ENCODE measurements at regions not wholly inside any gene's neighbourhood (a gene's known extent, or its start where the extent isn't known, plus 50 kb on each side); places are given as distances from the start of the nearest gene placed in this dataset.

DNA sequence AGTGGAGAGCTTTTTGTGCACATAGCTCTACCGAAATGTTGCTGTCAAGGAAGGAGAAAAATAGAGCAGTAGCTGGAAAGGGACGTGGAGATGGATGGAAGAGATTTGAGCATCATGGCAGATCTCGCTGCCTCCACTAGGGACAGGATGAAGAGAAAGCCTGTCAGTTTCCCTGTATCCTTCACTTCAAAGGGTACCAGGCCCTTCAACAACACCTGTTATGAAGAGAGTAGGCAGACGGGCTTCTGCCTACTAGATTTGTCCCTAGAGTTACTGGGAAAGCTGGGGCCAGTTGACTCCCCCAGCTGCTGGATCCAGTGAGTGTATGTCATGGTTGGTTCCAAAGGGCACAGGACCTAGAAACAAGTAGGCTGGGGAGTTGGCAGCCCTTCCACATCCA is 150.8 kb downstream of the TLE3 start:
- DNase-seq (ENCODE audit: low read depth, low spot score), result no peak

DNA sequence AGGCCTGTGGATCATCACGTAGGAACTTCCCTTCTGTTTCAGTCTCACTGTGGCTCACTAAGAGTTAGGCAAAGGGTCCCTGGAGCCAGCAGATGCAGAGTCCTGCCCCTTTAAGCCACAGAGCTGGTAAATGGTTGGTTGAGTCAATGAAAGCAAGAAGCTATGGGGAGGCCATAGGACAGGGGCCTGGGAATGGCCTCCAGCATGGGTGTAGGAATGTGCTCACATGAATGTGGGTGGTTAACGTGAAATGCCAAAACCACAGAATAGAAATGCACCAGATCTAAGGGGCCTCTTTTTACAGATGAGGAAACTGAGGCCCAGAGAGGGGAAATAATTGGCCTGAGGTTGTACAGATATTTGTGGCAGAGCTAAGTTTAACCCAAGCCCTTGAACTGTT is 150.3 kb downstream of the TLE3 start:
- DNase-seq (ENCODE audit: low read depth, low spot score), result no peak

DNA sequence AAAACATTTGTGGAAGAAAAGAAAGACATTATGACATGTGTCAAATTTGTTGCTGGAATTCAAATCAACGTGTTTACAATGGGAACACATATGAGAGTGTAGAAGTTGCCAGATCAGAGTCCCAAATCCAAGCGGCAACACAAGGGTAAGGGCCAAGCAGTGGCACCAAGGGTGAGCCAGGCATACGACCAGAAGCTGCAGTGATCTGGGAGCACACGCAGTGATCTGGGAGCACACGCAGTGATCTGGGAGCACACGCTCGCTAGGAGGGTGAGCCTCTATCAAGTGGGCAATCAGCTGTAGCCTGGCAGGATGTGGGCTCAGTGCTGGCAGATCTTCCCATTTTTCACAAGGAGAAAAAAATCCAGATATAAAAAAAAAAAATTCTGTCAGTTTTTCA is 148.2 kb downstream of the TLE3 start:
- no peak for DNase-seq (ENCODE audit: low read depth, low spot score)

DNA sequence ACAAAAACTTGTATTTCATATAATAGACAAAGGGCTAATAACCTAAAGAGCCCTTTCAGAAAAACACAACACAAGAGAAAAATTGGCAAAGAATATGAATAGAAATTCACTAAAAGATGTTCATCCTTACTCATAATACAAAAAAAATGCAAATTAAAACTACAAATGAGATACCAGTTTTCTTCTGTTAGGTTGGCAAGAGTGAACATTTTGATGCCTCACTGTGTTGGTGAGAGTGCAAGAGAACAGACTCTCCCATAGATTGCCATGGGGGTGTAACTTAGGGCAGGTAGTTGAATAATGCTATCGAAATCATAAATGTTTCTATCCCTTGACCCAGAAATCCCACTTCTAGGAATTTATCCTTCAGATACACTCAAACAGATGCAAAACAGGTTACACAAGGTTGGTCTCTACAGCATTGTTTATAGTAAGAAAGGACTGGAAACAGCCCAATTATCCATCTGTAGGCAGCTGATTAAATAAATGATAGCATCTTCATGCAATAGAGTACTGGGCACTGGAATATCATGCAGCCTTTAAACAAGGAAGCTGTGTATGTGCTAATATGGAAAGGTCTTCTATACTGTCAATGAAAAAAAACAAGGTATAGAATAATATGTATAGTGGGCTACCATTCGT is 146.3 kb downstream of the TLE3 start:
- no peak for DNase-seq (ENCODE audit: low read depth, low spot score)

DNA sequence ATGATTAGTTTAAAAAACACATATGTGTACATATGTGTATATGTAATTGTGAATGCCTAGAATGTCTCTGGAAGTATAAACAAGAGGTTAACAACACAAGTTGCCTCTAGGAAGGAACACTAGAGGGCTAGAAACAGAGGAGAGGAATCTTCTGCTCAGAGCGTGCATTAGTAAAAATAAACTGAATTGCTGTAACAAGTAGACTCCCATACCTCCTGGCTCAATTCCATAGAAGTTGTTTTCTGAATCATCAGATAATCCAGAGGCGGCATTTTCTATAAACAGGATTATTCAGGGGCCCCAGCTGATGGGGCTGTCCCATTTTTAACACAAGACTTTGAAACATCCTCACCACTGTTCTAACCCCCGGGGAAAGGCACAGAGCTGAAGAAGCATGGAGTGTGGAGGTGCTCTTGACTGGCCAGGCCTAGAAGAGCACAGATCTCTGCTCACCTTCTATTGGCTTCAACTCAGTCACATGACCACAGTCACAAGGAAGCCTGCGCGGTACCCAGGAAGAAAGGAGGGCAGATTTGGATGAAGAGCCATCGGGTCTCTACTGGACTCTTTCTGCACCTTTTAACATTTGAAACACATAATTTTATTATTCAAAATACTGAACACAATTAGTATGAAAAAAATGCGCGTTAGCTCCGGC is 145.7 kb downstream of the TLE3 start:
- DNase-seq (ENCODE audit: low read depth, low spot score), result no peak

DNA sequence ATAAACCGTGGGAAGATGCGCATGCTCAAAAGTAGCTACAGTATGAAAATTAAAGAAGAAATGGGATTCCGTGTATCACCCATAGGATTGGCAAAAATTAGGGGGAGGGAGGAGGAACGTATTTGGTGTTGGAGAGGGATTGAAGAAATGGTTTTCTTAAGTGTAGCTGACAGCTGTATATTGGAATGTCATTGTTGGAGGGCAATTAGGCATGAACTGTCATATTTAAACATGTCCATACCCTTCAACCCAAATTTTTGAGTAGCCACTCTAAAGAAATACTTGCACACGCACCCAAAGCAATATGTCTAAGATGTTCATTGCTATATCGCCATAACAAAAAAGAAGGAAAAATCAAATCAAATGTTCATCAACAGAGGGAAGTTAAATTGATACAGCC is 144.7 kb downstream of the TLE3 start:
- no peak for DNase-seq (ENCODE audit: low read depth, low spot score)

DNA sequence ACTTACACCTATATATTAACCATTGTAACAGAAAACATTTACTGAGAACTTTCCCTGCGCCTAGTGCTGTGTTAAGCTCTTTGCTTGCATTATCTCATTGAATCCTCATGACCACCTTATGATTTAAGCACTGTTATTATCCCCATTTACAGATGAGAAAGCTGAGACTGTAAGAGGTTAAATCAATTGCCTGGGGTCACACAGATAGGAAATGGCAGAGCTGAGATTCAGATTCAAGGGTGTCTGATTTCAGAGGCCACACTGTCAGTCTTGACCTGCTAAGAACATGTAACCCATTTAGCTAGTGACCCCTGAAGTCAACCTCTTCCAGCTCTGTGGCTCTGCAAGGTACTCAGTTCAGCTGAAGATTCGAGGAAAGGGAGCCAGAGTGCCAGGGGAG is 143.9 kb downstream of the TLE3 start:
- DNase-seq (ENCODE audit: low read depth, low spot score), result no peak

DNA sequence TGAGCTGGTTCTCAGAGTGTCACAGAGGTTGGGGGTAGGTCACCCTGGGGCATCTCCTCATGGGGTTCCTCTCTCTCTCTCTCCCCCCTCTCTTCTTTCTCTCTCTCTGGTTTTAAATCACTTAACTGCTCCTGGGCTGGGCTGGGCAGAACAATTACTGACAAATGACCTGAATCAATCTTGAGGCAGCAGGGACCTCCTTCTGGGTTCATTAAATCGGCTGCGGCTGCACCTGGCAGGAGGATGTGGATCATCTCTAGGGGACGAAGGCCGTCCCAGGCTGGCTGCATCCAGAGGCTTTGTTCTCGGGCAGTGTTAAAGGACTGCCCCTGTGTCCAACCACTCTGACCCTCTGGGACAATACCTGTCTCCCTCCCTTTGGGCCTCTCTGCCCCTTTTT is 143.1 kb downstream of the TLE3 start:
- no peak for DNase-seq (ENCODE audit: low read depth, low spot score)

DNA sequence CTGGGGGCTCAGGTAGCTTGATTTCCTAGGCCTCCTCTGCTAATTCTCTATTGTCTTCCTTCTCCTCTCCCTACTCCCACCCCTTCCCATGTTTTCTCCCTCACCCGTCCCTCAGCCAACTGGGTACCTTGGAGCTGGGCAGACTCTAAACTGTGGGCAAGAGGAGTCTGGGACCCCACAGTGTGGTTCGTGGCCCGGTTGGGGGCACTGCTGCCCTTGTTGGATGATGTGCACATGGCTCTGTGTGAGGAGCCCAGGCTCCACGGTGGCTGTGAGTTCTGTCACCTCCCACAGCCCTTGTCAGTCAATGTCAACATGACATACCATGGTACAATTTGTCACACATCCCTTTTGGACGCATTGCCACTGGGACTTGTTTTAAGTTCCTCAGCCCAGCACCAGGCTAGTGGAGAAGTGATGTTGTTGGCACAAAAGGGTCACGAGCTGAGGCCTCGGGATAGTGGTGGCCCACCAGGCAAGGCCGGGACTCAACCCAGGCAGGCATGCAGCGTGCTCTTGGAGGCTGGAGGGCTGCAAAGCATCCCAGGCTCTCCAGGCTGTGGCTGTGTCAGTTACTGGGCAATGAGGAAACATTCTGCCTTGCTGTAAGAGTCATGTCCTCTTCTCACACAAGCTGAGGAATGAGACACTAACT is 142.3 kb downstream of the TLE3 start:
- DNase-seq (ENCODE audit: low read depth, low spot score), result no peak

DNA sequence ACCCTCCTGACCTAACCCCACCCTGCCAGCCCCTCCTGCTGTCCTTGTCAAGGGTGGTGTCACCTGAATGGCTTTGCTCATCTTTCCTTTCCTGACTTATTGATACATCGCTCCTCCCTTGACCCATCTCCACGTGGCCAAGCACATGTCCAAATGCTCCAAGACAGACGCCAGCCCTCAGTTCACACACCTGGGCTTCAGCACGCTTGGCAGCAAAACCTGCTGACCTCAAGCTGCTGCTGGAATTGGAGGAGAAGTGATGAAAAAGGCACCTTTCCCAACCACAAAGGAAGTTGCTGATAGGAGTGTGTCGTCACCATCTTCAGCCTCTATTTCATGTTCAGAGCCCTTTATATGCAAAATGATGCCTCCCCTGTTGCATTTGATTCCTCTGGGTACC is 141.3 kb downstream of the TLE3 start:
- DNase-seq (ENCODE audit: low read depth, low spot score), result no peak

DNA sequence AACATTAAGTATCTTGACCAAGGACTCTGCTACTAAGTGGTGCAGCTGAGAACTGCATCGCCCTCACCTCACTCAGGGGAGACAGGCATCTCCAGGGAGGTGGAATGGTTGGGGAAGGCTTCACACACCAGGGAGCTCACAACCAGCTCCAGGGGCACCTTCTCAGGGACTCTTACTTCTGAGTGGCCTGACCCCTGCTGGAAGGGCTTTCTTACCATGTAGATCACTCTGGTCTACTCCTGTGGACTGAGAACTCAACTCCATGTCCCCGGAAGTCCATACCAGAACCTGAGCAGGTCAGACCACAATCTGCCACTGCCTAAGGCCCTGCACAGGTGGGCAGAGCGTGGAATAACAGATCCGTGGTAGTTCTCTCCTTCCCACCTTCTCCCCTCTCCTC is 140.5 kb downstream of the TLE3 start:
- DNase-seq (ENCODE audit: low read depth, low spot score), result no peak

DNA sequence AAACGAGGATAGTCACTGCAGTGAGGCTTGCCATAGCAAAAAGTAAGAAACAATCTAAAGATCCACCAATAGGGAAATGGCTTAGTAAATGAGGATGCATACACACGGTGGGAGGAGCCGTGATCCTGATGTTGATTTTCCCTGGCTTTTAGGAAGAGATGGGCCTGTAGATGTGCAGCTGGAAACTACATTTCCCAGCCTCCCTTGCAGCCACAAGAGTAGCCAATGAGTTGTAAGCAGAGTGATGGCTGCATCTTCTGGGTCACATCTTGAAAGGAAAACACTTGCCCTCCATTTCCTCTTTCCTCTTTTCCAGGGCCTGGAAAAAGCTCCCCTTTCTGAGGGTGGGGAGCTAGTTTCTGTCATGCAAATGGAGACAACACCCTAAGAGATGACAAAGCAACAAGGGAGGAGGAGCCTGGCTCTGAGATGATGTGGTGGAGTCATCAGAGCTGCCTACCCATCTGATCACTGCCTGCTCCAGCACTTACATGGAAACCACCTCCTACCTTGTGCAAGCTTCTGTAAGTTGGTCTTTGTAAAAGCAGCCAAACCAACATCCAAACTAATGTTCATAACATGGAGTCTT is 139.1 kb downstream of the TLE3 start:
- no peak for DNase-seq (ENCODE audit: low read depth, low spot score)

DNA sequence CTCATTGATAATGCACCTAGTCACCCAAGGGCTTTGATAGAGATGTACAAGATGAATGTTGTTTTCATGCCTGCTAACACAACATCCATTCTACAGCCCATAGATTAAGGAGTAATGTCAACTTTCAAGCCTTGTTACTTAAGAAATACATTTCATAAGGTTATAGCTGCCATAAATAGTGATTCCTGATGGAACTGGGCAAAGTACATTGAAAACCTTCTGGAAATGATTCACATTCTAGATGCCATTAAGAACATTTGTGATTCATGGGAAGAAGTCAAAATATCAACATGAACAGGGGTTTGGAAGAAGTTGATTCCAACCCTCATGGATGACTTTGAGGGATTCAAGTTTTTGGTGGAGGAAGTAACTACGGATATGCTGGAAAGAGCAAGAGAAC is 135.2 kb downstream of the TLE3 start:
- DNase-seq (ENCODE audit: low read depth, low spot score), result no peak

DNA sequence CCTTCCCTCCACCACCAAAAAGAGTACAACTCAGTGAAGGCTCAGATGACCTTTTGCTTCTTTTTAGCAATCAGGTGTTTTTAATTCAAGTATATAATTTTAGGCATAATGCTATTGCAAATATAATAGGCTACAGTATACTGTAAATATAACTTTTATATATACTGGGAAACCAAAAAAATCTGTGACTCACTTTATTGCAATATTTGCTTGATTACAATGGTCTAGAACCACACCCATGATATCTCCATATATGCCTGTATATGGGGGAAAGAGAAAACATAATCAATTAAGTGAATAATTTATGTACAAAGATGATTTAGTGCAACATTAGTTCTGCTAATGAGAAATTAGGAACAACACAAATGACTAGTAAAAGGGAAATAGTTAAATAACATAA is 134.3 kb downstream of the TLE3 start:
- no peak for DNase-seq (ENCODE audit: low read depth, low spot score)

DNA sequence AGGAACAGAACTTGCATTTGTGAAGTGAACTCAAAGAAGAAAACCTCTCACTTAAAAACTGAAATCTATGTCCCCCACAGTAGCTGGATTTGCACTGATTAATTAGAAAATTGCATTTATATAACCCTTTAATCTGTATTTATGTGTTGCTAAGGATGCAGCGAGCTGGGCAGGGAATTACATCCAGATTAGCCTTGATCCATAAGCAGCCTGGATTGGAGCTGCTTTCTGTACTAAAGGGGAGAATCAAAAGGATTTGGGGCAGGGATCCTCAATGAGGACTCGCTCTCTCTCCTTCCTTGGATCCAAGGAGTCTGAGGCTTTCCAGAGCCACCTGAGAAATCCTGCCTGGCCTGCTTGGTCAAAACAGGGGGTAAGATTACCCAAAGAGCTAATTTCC is 125.9 kb downstream of the TLE3 start:
- DNase-seq (ENCODE audit: low read depth, low spot score), result no peak

DNA sequence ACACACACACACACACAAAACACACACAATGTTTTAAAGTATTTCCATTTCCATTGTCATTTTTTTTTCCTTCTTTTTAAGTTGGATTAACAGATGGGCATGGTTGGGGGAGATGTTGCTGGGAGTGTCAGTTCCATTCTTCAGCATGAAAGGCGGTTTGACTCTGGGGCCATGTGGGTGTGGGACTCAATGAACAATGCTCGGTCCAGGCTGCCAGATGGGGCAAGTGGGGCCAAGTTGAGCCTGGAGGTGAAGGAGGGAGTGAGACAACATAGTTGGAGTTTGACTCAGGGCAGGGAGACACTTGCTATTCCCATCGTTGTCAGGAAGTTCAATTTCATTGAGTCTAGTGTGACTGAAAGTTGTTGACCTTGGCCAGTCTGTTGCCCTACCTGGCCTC is 125.3 kb downstream of the TLE3 start:
- no peak for DNase-seq (ENCODE audit: low read depth, low spot score)

DNA sequence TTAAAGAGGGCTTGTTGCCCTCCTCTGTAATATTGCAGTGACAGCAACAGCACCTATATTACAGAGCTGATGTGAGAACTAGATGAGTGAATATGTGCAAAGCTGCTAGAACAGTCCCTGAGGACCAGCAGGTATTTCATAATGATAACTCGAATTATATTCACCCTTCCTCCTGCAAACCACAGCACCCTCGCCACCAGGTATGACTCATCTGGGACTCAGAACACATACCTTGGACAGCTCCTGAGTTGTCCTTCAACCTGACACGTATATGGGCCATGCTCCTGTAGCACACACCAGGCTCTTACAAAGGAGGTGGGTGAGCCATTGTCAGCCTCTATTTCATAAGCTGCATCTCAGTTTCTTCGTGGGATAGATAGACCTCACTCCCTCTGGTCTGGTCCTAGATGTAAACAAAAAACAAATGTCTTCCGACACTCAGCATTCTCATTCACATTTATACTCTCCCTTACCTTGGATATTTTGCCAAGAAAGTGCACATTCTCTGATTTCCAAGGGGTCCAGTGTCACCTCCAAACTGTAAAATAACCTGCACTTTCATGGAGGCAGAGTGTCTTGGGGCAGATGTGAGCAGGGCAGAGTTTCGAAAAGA is 124.5 kb downstream of the TLE3 start:
- DNase-seq (ENCODE audit: low read depth, low spot score), result no peak

DNA sequence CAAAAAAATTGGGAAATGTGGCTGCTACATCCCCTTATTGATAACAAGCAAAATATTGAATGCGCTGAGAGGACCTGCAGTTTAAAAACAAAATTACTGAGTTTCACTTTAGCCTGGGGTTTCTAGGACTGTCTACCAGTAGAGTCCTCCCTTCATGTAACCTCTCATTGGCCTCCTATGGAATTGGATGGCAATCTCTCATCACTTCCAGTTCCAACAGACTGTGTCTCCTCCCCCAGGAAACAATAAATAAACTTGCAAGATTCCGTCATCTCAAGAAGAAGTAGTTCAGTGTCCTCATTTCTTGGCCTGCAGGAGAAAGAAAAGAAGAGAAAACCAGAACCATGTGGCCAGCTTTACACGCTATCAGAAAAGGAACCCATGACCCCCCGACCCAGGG is 123.8 kb downstream of the TLE3 start:
- DNase-seq (ENCODE audit: low read depth, low spot score), result no peak

DNA sequence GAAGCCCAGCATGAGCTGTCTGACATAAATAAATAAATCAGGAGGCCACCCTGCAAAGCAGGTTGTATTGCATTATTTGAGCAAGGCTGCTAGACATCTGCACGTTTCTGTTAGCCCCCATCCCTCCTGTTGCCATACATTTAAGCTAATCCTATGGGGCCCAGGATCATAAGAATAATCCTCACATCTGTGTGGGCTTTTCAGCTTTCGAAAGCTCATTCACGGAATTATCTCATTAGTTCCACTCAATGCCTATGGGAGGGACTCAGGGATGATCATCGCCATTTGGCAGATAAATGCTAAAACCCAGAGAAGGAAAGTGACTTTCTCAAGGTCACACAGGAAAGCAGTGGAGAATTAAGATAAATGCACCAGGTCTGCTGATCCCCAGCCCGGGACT is 123.4 kb downstream of the TLE3 start:
- no peak for DNase-seq (ENCODE audit: low read depth, low spot score)

DNA sequence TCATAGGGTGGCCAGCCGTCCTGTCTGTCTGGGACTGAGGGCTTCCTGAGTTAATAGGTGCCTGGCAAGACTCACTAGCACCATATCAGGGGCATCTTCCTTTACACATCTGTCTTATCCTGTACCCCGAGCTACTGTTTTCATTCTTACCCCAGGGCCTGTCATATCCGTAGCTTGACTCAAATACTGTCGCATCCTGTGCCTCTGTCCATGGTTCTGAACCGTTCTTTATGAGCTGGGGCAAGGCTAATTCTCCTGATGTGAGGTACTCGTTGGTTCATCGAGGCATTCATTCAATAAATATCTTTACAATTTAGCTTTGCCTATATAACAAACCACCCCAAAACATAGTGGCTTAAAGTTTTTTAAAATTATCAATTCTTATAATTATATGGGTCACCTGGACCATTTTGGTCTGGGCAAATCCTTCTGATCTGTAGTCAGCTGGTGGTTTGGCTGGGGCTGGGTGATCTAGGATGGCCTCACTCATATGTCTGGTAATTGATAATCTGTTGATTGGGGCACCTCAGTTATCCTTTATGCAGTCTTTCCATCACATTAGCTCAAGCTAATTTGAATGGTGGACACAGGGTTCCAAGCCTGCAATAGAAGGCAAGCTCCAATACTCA is 121.2 kb downstream of the TLE3 start:
- DNase-seq (ENCODE audit: low read depth, low spot score), result no peak

DNA sequence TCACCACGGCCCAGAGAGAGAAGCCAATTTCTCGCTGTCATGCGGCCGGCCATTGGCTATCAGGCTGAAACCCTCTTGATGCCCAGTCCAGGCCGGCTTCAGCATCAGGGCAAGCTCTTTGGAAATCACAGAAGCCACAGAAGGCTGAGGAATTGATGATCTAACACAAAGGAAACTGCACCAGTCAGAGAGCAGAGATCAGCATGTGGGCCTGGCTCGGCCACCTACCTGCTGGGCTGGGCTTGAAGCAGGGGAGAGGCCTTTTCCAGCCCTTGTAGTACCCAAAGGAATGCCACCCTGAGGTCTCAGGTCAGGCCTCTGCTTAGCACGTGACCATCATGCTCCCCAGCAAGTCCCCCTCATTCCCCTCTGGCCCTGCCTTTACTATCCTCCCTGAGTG is 119.1 kb downstream of the TLE3 start:
- DNase-seq (ENCODE audit: low read depth, low spot score), result no peak

DNA sequence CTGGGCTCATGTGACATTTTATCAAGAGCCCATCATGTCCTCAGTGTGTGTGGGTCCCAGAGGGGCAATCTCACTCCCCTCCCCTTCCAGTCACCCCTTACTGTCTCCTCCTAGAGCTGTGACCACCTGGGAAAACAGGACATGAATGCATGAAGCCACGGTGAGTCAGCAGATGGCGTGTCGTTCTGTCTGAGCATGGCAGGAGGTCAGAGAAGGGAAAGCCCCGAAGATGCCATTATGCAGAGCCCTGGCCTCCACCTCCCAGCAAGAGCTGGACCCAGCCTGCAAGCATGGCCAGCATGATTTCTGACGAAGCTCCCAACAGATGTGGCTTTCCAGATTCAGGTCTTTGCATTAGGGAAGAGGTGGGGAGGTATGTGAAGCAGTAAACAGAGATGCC is 118.5 kb downstream of the TLE3 start:
- DNase-seq (ENCODE audit: low read depth, low spot score), result no peak
